Hypothalamus (tissue), 51 donors: ENCODE measurements at regions not wholly inside any gene's neighbourhood (a gene's known extent, or its start where the extent isn't known, plus 50 kb on each side); places are given as distances from the start of the nearest gene placed in this dataset.
"Not testable (repeated sequence)": the region's sequence is repeated elsewhere in the genome, so short reads cannot be mapped to it uniquely, and the experiment has no call there.

Experiments used
- DNase-seq, 51 donors: peaks; one replicate each; lab custom pipeline; 2025; lab: John Stamatoyannopoulos, UW

DNA sequence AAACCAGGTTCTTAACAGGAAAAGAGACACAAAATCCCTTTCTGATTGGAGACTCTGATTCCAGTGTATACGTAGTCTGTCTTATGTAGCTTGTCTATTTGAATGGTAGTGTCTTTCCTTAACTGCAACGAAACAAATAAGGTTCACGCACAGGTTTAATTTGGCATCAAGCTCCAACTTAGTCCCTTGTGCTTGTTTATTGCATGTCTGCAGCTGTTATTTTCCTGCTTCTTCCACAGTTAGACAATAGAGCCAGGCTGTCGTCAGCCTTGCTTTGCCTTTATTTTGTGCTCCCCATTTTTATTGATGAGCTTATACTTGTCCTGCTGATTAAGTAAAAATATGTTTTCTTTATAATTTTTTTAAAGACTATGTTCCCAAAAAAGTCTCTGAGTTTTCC lies 152.7 kb upstream of the CDIN1 start:
- no peak for DNase-seq

DNA sequence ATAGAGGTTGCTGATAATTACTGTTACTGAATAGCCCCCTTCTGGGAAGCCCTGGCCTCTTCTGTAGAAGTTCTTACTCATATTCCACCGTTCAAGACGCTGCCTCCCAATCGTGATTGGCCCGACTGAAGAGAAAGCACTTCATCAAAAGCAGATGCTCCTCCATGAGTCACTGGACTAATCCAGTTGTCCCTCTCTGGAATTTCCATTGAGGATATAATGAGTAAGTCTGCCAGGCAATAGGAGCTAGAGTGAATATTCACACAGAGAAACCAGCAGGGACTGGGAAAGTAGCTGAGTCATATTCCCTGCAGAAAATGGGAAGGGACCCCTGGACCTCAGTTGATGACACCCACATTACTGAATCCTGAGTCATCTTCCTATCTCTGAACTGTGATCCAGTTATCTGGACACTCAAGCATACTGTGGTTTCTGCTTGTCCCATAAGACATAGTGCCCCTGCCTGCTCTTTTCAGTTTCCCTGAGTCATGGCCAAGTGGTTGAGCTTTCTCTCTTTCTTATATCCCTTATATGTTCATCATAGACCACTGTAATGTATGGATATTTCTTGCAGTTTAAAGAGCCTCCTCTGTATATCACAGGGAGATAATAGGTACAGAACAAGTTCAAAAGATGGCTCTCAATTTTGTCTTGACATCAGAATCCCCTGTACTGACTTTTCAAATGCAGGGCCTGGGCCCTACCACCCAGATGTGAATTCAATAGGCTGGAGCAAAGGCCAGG lies 151.2 kb upstream of the CDIN1 start:
- DNase-seq, result no peak

DNA sequence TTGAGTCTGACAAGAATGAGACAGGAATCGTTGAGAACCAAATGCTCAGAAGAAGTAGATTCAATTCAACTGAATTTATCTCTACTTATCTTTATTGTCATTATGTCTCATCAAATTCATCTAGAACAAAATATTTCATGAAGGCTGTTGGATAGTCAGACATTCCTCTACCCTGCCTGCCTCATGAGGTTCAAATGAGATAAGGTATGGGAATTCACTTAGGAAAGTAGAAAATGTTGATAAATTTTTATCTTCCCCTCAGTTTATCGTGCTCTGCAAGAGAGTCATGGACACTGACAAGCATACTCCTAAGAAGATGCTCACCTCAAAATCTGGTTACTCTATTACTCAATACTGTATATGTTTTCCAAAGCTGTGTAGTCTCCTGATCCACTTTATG lies 149.7 kb upstream of the CDIN1 start:
- DNase-seq, result no peak

- no peak for DNase-seq
Observed at GRCh38 chr15:36430280-36430679, 149.1 kb upstream of the CDIN1 start.

GRCh38 chr15:36430726-36431265 lies 148.6 kb upstream of the CDIN1 start:
- no peak for DNase-seq

DNA sequence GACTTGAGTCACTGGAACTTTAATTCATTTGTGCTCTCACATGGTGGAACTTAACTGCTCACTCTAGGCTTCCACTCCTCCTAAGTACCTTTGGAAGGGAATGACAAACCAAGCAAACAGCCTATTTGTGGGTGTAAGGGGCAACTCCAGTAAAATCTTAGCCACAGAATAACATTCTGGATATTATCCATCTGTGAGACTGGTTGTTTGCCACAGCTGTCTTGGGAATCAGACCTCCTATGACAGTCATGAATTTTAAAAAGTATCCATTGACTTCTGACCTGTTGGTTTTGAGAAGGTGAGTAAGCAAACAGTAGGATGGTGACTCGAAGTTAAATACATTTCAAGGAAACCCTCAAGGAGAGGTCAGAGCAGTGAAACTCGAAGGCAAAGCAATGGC lies 147.3 kb upstream of the CDIN1 start:
- no peak for DNase-seq

GRCh38 chr15:36434177-36434576 lies 145.2 kb upstream of the CDIN1 start:
- no peak for DNase-seq

DNA sequence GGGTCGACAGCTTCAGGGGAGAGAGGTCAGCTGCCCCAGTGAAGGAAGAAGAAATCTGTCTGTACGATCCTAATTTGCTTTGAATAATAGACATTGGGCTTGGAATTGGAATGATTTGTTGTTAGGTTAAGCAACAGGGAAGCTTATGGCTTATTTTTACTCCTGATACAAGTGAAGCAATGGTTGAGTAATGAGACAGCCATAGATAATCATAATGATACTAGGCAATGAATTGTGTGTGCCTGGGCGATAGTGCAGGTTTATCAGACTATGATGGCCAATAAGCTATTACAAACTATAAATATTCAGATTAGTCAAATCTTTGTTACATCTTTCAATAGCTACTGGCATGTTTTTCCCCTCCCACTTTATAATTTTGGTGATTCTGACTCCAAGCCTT lies 140.9 kb upstream of the CDIN1 start:
- no peak for DNase-seq

GRCh38 chr15:36447373-36447772 lies 132.1 kb upstream of the CDIN1 start:
- no peak for DNase-seq

- no peak for DNase-seq
Observed at GRCh38 chr15:36448418-36448817, 131.0 kb upstream of the CDIN1 start.

DNA sequence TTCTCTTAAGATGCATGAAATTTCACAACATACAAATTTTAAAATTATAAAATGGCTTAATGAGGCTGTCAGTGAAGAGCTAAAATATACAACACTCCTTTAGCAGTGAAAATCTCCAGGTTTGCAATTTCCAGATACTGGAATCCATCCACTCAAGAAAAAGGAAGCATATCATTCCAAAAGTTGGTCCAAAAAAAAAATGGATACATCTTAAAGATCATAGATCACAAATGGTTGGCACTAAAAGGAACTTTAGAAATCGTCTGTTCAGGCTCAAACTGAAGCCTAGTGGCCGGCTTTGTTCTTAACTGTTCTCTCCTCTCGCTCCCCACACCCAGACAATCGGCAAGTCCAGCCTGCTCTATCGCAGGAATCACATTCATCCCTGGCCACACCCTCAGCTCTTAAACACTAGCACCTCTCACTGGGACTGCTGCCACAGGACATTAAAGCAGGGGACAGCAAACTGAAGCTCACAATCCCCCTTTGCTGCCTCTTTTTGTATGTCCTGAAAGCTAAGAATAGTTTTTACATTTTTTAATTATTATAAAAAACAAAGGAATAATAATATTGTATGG lies 130.3 kb upstream of the CDIN1 start:
- no peak for DNase-seq

- DNase-seq, result no peak
Observed at GRCh38 chr15:36449662-36450145, 129.7 kb upstream of the CDIN1 start.

DNA sequence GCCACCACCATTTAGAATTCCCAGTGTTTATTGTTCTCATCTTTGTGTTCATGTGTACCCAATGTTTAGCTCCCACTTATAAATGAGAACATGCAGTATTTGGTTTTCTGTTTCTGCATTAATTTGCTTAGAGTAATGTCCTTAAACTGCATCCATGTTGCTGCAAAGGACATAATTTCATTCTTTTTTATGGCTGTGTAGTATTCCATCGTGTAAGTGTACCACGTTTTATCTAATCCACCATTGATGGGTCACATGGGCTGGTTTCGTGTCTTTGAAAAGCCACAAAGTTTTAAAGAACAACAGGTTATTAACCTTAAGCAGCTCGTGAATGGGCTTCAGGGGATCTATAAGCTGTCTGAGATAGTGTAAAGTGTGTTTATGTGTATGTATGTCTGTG lies 125.2 kb upstream of the CDIN1 start:
- not testable (repeated sequence) for DNase-seq

DNA sequence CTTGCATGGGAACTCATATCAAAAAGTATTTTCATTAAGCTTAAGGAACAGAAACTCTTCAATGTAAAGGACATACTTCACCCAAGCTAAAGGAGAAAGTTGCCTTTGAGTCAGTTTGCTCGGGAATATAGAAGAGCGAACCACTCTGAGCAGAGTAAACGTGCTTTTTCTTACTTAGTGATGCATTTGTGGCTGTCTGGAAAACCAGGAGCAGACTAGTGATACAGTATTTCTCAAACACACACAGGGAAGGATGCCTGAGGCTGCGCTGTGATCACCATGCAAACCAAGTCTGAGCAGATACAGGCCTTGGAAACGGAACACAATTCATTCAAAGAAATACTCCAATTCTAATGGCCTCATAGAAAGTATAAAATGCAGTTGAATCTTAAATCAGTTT lies 121.0 kb upstream of the CDIN1 start:
- peak in 3 of 51 donors; percentile 0 to 1 (median 0) for DNase-seq

DNA sequence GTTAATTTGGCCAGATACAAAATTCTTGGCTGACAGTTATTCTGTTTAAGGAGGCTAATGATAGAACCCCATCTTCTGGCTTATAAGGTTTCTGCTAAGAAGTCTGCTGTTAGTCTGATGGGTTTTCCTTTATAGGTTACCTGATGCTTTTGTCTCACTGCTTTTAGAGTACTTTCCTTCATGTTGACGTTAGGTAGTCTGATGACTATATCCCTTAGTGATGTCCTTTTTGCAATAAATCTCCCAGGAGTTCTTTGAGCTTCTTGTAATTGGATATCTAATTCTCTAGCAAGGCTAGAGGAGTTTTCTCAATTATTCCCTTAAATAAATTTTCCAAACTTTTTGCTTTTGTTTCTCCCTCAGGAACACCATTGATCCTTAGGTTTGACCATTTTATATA lies 114.1 kb upstream of the CDIN1 start:
- DNase-seq, result no peak

GRCh38 chr15:36468746-36469145 lies 110.7 kb upstream of the CDIN1 start:
- no peak for DNase-seq

- DNase-seq, result peak in 1 of 51 donors; percentile 3
Observed at GRCh38 chr15:36469311-36469966, 110.0 kb upstream of the CDIN1 start.

DNA sequence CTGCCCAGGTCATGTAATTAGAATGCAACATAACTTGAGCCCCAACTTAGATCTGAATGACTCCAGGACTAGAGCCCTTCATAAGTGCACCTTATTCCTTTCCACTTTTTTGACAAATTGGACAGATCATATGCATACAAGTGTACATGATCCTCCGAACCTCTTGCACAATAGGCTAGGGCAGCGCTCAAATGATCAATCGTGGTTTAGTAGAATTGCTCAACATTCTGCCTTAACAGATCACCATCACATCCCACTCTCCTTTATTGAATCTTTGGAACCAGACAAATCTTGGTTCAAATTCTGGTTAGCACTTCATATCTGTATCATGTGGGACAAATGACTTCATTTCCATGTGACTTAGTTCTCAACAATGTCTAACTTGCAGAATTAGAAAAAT lies 106.8 kb upstream of the CDIN1 start:
- DNase-seq, result no peak

DNA sequence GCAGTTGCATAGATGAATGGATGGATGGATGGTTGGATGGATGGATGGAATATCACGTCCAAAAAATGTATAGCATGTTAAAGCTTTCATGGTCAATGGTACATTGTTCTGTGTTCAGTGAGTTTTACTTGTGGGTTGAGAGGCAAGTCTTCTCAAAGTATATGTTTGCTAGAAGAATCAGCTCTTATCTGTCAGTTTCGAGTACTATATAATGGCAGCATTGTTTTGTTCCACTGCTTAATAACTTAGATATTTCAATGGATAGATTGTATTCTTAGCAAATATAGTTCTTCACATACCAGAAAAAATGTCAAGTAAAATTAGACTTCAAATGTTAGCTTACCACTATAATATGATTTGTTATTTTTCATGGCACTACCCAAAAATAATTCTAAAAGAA lies 100.9 kb upstream of the CDIN1 start:
- DNase-seq, result no peak

DNA sequence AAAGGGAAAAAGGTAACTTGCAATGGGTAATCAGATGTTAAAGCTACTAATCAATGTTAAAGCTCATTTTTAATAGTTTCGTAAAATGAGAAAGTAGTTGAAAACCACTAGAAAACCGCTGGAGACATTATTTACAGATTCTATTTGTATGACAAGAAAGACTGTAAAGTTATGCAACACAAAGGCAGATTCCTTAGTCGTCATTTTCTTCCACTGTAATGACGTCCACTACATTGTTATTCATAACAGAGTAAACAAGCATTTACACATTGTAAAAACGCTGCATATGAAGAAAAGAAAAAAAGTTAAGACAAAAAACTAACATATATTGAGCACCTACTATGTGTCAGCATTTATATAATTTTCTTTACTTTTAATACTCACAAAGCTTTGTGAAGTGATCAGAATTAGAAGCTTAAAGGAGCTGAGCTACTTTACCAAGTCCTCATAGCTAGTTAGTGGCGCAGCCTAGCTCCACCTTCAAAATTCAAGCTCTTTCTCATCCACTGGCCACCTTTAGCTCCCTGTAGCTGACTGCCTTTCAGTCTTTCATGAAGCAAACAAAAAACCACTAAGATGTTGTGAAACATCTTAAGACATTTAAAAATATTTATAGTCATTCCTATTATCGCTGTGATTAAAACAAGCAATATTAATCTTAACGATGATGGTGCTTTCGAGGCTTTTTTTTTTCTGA lies 100.1 kb upstream of the CDIN1 start:
- DNase-seq, result no peak

GRCh38 chr15:36481156-36481555 lies 98.3 kb upstream of the CDIN1 start:
- no peak for DNase-seq
